ENCODE measurements at regions not wholly inside any gene's neighbourhood (a gene's known extent, or its start where the extent isn't known, plus 50 kb on each side); places are given as distances from the start of the nearest gene placed in this dataset.

DNA sequence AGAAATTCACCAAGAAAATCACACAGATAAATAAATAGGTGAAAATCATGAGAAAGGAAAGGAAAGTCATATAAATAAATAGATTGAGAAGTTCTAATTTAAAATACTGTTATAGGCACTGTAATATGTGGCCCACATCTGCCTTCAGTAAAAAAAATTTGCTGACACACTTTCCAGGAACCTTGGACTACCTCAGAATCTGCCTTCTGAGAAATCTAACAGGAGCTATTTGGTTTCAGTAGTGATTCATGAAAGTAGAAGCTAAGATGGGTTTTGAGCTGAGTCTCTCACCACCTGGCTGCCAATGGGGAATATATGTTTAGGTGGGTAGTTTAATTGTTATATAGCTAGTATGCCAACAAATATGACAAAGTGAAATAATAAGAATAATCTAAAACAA lies 810.0 kb downstream of the RAB28 start:
- Histone ChIP-seq H3K27me3 (ENCODE audit: control insufficient read depth in 5 of 5, insufficient read depth in 4 of 5, low read length in 5 of 5) (no peaks in the 10 kb centered on the region), H3K9ac (ENCODE audit: low read length in 5 of 5) (no peak overlapping the region), H3K27ac (ENCODE audit: low read depth, low read length) (no peak overlapping the region), H3K4me3 (ENCODE audit: low read depth in 1 of 5, low read length in 5 of 5) (no peak overlapping the region), H3K4me1 (ENCODE audit: control insufficient read depth in 5 of 5, insufficient read depth in 5 of 5, low read length in 5 of 5) (no peaks in the 10 kb centered on the region), H3K36me3 (ENCODE audit: control insufficient read depth in 5 of 5, insufficient read depth in 5 of 5, low read length in 5 of 5) (no peaks in the 10 kb centered on the region), H3K9me3 (ENCODE audit: control insufficient read depth in 5 of 5, low read length in 5 of 5) (peaks cover 0 to 20% (median 12%) of the 10 kb centered on the region in 5 donors)

DNA sequence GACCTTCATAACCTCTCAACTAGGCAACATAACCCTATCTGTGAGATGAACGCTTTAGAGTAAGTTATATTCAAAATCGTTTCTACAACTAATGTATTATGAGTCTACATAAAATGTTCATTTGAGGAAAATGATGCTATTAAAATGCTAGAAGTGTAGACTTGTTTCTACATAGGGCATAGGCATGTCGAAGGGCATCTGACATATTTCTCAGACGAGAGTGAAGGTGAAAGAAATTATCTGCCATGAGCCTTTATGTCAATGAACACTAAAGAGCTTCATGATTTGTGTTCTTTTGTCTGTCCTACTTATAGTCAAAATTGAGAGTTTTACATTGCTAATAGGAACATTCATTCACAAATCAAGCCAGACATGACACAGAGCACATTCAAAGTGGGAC lies 811.8 kb downstream of the RAB28 start:
- no peak overlapping the region for H3K9ac ChIP-seq (ENCODE audit: low read length in 5 of 5)

DNA sequence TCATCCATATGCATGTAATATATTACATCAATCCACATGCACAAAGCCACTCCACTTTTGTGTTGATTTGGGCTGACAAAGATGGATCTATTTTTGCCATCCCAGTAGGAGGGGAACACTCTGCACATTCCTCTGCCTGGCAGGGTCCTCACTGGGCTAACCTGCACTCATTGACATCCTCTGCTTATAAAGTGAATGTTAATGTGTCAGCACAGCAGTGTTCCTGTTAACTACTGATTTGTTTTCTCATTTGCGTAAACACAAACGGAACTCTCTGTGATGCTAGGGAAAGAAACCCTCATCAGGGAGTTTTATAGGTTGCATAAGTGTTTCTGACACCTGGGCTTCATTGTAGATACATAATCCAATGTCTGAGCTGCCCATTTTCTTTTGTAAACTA lies 826.0 kb downstream of the RAB28 start:
- Histone ChIP-seq H3K4me1 (ENCODE audit: control insufficient read depth in 5 of 5, insufficient read depth in 5 of 5, low read length in 5 of 5) (no peaks in the 10 kb centered on the region), H3K9me3 (ENCODE audit: control insufficient read depth in 5 of 5, low read length in 5 of 5) (peaks cover 0 to 3% (median 0%) of the 10 kb centered on the region in 5 donors), H3K9ac (ENCODE audit: low read length in 5 of 5) (no peak overlapping the region), H3K36me3 (ENCODE audit: control insufficient read depth in 5 of 5, insufficient read depth in 5 of 5, low read length in 5 of 5) (no peaks in the 10 kb centered on the region), H3K4me3 (ENCODE audit: low read depth in 1 of 5, low read length in 5 of 5) (no peak overlapping the region), H3K27ac (ENCODE audit: low read depth, low read length) (no peak overlapping the region), H3K27me3 (ENCODE audit: control insufficient read depth in 5 of 5, insufficient read depth in 4 of 5, low read length in 5 of 5) (no peaks in the 10 kb centered on the region)

More for the DNA sequence above, 811.8 kb downstream of the RAB28 start:
- Histone ChIP-seq H3K36me3 (ENCODE audit: control insufficient read depth in 5 of 5, insufficient read depth in 5 of 5, low read length in 5 of 5) (no peaks in the 10 kb centered on the region), H3K27ac (ENCODE audit: low read depth, low read length) (no peak overlapping the region), H3K9me3 (ENCODE audit: control insufficient read depth in 5 of 5, low read length in 5 of 5) (peaks cover 0 to 20% (median 12%) of the 10 kb centered on the region in 5 donors), H3K4me1 (ENCODE audit: control insufficient read depth in 5 of 5, insufficient read depth in 5 of 5, low read length in 5 of 5) (no peaks in the 10 kb centered on the region), H3K27me3 (ENCODE audit: control insufficient read depth in 5 of 5, insufficient read depth in 4 of 5, low read length in 5 of 5) (no peaks in the 10 kb centered on the region), H3K4me3 (ENCODE audit: low read depth in 1 of 5, low read length in 5 of 5) (no peak overlapping the region)

DNA sequence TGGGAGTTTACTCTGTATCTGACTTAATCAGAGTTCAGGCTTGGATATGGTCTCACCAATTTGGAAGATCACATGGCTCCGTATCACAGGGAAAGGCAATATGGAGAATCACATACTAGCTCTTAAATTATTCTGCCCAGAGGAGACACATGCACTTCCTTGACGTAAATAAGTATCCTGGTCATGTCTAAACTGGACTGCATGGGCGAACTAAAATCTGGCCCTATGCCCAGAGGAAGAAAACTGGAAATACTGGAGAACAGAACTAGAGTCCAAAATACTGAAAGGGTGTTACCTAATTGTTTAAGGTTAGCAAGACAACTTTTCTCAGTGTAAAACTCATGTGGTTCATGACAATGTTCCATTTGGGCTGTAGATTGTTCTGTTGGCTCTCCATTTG lies 832.3 kb downstream of the RAB28 start:
- no peak overlapping the region for H3K27ac ChIP-seq (ENCODE audit: low read depth, low read length)
- H3K9ac ChIP-seq (ENCODE audit: low read length in 5 of 5): no peak overlapping the region
- H3K4me1 ChIP-seq (ENCODE audit: control insufficient read depth in 5 of 5, insufficient read depth in 5 of 5, low read length in 5 of 5): no peaks in the 10 kb centered on the region
- H3K27me3 ChIP-seq (ENCODE audit: control insufficient read depth in 5 of 5, insufficient read depth in 4 of 5, low read length in 5 of 5): no peaks in the 10 kb centered on the region
- H3K4me3 ChIP-seq (ENCODE audit: low read depth in 1 of 5, low read length in 5 of 5): no peak overlapping the region
- H3K36me3 ChIP-seq (ENCODE audit: control insufficient read depth in 5 of 5, insufficient read depth in 5 of 5, low read length in 5 of 5): no peaks in the 10 kb centered on the region
- H3K9me3 ChIP-seq (ENCODE audit: control insufficient read depth in 5 of 5, low read length in 5 of 5): no peaks in the 10 kb centered on the region

DNA sequence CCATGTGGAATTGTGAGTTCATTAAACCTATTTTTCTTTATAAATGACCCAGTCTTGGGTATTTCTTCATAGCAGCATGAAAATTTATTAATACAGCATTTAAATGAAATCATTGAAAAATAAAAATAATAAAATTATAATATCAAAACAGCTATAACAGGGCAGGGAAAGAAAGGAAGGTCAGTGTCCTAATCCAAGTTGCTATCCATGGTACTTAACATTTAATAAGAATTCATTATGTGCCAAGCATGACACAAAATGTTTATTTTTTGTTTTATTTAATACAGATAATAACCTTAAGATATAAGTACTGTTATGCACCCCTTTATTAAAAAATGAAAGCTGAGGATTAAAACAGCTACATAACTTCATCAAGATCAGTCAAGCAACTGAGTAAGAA lies 838.4 kb downstream of the RAB28 start:
- Histone ChIP-seq H3K36me3 (ENCODE audit: control insufficient read depth in 5 of 5, insufficient read depth in 5 of 5, low read length in 5 of 5) (no peaks in the 10 kb centered on the region), H3K27me3 (ENCODE audit: control insufficient read depth in 5 of 5, insufficient read depth in 4 of 5, low read length in 5 of 5) (no peaks in the 10 kb centered on the region), H3K9me3 (ENCODE audit: control insufficient read depth in 5 of 5, low read length in 5 of 5) (no peaks in the 10 kb centered on the region), H3K4me3 (ENCODE audit: low read depth in 1 of 5, low read length in 5 of 5) (no peak overlapping the region), H3K9ac (ENCODE audit: low read length in 5 of 5) (no peak overlapping the region), H3K27ac (ENCODE audit: low read depth, low read length) (no peak overlapping the region), H3K4me1 (ENCODE audit: control insufficient read depth in 5 of 5, insufficient read depth in 5 of 5, low read length in 5 of 5) (no peaks in the 10 kb centered on the region)

DNA sequence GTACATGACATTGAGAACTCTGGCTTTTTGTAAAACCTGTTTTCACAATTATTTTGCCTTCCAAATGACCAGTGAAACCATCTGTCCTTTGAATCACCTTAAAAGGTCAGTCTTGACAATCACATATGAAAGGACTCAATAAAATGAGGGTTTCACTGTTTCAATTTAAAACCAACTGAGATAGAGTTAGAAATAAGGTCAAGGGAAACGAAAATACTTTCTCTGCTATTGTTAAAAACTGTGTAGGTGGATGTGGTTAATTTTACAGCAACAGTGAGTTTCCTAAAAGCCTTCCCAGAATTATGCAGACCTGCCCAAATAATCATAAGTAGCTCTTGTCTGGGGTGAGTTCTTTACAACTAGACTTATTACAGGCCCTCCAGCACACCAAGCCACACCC lies 839.9 kb downstream of the RAB28 start:
- H3K4me3 ChIP-seq (ENCODE audit: low read depth in 1 of 5, low read length in 5 of 5): no peak overlapping the region
- no peaks in the 10 kb centered on the region for H3K36me3 ChIP-seq (ENCODE audit: control insufficient read depth in 5 of 5, insufficient read depth in 5 of 5, low read length in 5 of 5)
- H3K9me3 ChIP-seq (ENCODE audit: control insufficient read depth in 5 of 5, low read length in 5 of 5): no peaks in the 10 kb centered on the region
- H3K27me3 ChIP-seq (ENCODE audit: control insufficient read depth in 5 of 5, insufficient read depth in 4 of 5, low read length in 5 of 5): no peaks in the 10 kb centered on the region
- no peaks in the 10 kb centered on the region for H3K4me1 ChIP-seq (ENCODE audit: control insufficient read depth in 5 of 5, insufficient read depth in 5 of 5, low read length in 5 of 5)
- H3K9ac ChIP-seq (ENCODE audit: low read length in 5 of 5): no peak overlapping the region
- H3K27ac ChIP-seq (ENCODE audit: low read depth, low read length): no peak overlapping the region

DNA sequence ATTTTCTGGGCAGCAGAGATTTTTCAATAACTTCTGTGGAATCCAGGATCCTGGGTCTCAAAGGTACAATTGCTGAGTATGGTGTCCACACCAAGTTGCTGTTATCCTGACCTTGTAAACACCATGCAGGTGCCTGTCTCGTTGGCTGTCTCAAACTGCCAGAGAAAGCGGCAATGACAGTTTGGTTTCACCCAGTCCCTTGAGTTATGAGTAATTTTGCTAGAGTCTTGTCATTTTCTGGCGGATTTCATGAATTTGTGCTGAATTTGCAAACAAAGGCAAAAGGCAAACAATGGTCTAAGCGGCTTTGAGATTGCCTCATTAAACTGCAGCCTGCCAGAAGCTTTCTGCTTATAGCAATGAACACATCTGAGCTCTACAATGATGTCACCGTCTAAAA lies 847.9 kb downstream of the RAB28 start:
- Histone ChIP-seq H3K4me3 (ENCODE audit: low read depth in 1 of 5, low read length in 5 of 5) (no peak overlapping the region), H3K27ac (ENCODE audit: low read depth, low read length) (no peak overlapping the region), H3K9me3 (ENCODE audit: control insufficient read depth in 5 of 5, low read length in 5 of 5) (no peaks in the 10 kb centered on the region), H3K9ac (ENCODE audit: low read length in 5 of 5) (no peak overlapping the region), H3K36me3 (ENCODE audit: control insufficient read depth in 5 of 5, insufficient read depth in 5 of 5, low read length in 5 of 5) (no peaks in the 10 kb centered on the region), H3K27me3 (ENCODE audit: control insufficient read depth in 5 of 5, insufficient read depth in 4 of 5, low read length in 5 of 5) (peaks cover 0 to 5% (median 0%) of the 10 kb centered on the region in 5 donors), H3K4me1 (ENCODE audit: control insufficient read depth in 5 of 5, insufficient read depth in 5 of 5, low read length in 5 of 5) (no peaks in the 10 kb centered on the region)

DNA sequence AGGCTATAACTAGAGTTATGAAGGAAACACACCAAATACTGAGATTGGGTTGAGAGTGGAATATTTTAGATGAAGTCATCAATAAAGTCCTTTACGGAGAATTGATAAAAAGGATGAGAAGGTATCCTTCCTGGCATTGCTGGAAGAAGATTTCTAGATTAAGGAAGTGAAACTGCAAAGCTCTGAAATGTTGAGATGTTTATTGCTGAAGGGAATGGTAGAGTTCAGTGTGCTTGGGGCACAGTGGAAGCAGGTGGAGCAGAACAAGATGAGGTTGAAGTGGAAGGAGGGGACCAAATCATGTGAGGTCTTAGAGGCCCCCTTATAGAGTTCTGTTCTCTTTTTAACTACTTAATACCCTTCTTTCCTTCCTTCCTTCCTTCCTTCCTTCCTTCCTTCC lies 848.5 kb downstream of the RAB28 start:
- Histone ChIP-seq H3K27me3 (ENCODE audit: control insufficient read depth in 5 of 5, insufficient read depth in 4 of 5, low read length in 5 of 5) (peaks cover 0 to 7% (median 0%) of the 10 kb centered on the region in 5 donors), H3K36me3 (ENCODE audit: control insufficient read depth in 5 of 5, insufficient read depth in 5 of 5, low read length in 5 of 5) (no peaks in the 10 kb centered on the region), H3K4me3 (ENCODE audit: low read depth in 1 of 5, low read length in 5 of 5) (no peak overlapping the region), H3K9ac (ENCODE audit: low read length in 5 of 5) (no peak overlapping the region), H3K9me3 (ENCODE audit: control insufficient read depth in 5 of 5, low read length in 5 of 5) (no peaks in the 10 kb centered on the region), H3K4me1 (ENCODE audit: control insufficient read depth in 5 of 5, insufficient read depth in 5 of 5, low read length in 5 of 5) (no peaks in the 10 kb centered on the region), H3K27ac (ENCODE audit: low read depth, low read length) (no peak overlapping the region)

DNA sequence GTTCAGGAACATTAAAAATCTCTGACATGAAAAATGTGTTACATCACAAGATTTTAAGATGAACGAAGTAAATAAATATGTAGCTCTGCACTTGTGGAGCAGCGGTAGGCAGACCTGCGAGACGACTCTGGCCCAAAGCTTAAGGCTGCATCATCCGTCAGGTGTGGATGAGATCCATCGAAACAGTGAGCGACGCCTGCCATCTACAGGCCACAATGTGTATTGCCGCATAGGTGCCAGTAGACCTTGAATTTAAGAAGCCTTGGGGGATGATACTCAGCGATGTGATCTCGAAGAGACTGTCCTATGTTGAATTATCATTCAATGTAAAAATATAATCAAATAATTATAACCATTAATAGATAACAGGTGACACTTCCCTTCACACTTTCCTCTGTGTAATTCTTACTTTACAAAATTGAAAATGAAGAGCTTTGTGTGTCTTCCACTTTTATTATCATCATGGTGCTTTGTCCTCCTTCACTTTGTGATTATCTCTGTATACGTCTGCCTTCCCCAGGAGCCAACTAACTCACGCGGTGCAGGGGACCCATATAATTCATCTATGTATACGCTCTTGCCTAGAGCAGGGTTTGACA lies 851.0 kb downstream of the RAB28 start:
- peaks cover 0 to 7% (median 0%) of the 10 kb centered on the region in 5 donors for H3K27me3 ChIP-seq (ENCODE audit: control insufficient read depth in 5 of 5, insufficient read depth in 4 of 5, low read length in 5 of 5)
- H3K9me3 ChIP-seq (ENCODE audit: control insufficient read depth in 5 of 5, low read length in 5 of 5): no peaks in the 10 kb centered on the region
- H3K9ac ChIP-seq (ENCODE audit: low read length in 5 of 5): no peak overlapping the region
- no peaks in the 10 kb centered on the region for H3K36me3 ChIP-seq (ENCODE audit: control insufficient read depth in 5 of 5, insufficient read depth in 5 of 5, low read length in 5 of 5)
- H3K4me3 ChIP-seq (ENCODE audit: low read depth in 1 of 5, low read length in 5 of 5): no peak overlapping the region
- no peaks in the 10 kb centered on the region for H3K4me1 ChIP-seq (ENCODE audit: control insufficient read depth in 5 of 5, insufficient read depth in 5 of 5, low read length in 5 of 5)
- no peak overlapping the region for H3K27ac ChIP-seq (ENCODE audit: low read depth, low read length)

DNA sequence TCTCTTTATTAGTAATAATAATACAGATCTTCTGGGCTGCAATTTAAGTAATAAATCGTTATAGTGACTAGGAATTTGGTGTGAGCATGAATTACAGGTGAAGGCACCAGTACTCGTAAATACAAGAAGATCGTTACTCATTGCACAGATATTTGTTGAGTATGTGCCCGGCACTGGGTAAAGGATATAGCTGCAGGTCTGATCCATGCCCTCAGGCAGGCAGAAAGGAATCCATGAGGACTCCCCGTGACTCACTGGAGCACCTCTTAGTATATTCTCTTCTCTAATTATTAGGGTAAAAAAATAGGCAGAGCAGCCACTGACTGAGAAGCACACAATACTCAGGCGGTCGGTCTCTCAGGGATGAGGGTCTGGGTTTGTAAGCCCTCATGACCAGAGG lies 868.3 kb downstream of the RAB28 start:
- Histone ChIP-seq H3K9me3 (ENCODE audit: control insufficient read depth in 5 of 5, low read length in 5 of 5) (no peaks in the 10 kb centered on the region), H3K27me3 (ENCODE audit: control insufficient read depth in 5 of 5, insufficient read depth in 4 of 5, low read length in 5 of 5) (no peaks in the 10 kb centered on the region), H3K36me3 (ENCODE audit: control insufficient read depth in 5 of 5, insufficient read depth in 5 of 5, low read length in 5 of 5) (no peaks in the 10 kb centered on the region), H3K4me3 (ENCODE audit: low read depth in 1 of 5, low read length in 5 of 5) (no peak overlapping the region), H3K4me1 (ENCODE audit: control insufficient read depth in 5 of 5, insufficient read depth in 5 of 5, low read length in 5 of 5) (no peaks in the 10 kb centered on the region), H3K27ac (ENCODE audit: low read depth, low read length) (no peak overlapping the region), H3K9ac (ENCODE audit: low read length in 5 of 5) (no peak overlapping the region)

DNA sequence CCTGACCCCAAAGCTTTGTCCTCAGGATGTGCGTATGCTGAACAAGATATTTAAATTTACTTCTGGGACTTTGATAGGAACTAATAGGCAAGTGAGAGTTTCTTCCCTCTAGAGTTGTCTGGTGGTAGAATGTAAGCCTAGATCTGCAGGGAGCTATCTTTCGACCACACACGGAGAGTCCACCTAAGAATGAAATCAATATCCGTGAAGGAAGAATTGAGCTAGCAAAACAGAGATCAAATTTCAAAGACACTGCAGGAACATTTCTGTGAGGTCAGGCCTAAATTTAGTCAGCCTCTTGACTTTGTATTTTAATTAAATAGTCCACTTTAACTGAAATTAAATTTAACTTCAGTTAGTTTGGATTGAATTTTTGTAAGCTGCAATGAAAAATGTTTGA lies 871.3 kb downstream of the RAB28 start:
- no peaks in the 10 kb centered on the region for H3K27me3 ChIP-seq (ENCODE audit: control insufficient read depth in 5 of 5, insufficient read depth in 4 of 5, low read length in 5 of 5)
- no peaks in the 10 kb centered on the region for H3K9me3 ChIP-seq (ENCODE audit: control insufficient read depth in 5 of 5, low read length in 5 of 5)
- H3K4me1 ChIP-seq (ENCODE audit: control insufficient read depth in 5 of 5, insufficient read depth in 5 of 5, low read length in 5 of 5): no peaks in the 10 kb centered on the region
- H3K36me3 ChIP-seq (ENCODE audit: control insufficient read depth in 5 of 5, insufficient read depth in 5 of 5, low read length in 5 of 5): no peaks in the 10 kb centered on the region
- no peak overlapping the region for H3K9ac ChIP-seq (ENCODE audit: low read length in 5 of 5)
- H3K27ac ChIP-seq (ENCODE audit: low read depth, low read length): no peak overlapping the region
- no peak overlapping the region for H3K4me3 ChIP-seq (ENCODE audit: low read depth in 1 of 5, low read length in 5 of 5)

Measured in subcutaneous abdominal adipose tissue (tissue), 5 donors.